SK-N-SH (cell line): ENCODE measurements at regions not wholly inside any gene's neighbourhood (a gene's known extent, or its start where the extent isn't known, plus 50 kb on each side); places are given as distances from the start of the nearest gene placed in this dataset.

Experiments used
- CTCF ChIA-PET: fragments of 300-600, 350-600 bp; formaldehyde crosslinking; extraction: SDS; loops from one replicate; lab custom pipeline; 2021; lab: Yijun Ruan, JAX
- POLR2A ChIA-PET: fragments of 350-600 bp; sonication (Branson Sonifier 250); formaldehyde crosslinking; extraction: SDS; loops from one replicate; lab custom pipeline; 2020; ENCODE audit warnings: antibody characterized with exemption, inconsistent platforms; lab: Yijun Ruan, JAX
- DNase-seq: peaks from one replicate; pipeline ENCODE4 v3.0.0; 2012
- H2AFZ ChIP-seq: fragments of 200-600 bp; sonication (generic); 2 replicates; pipeline ENCODE4 v1.8.1; 2016; ENCODE audit warnings: antibody characterized with exemption, mild to moderate bottlenecking, low read depth
- H3F3A ChIP-seq: fragments of 200-600 bp; sonication (generic); replicated peaks from 2 replicates; pipeline ENCODE3; 2016; ENCODE audit warnings: antibody characterized with exemption, mild to moderate bottlenecking; ENCODE audit not compliant: insufficient read depth
- H3K27ac ChIP-seq, 2 experiments: fragments of 200-500 bp in 1 of 2; fragments of 200-600 bp in 1 of 2; sonication (Bioruptor generic) in 1 of 2; sonication (generic), shearing (Covaris generic) in 1 of 2; 2 replicates each; pipeline versions ENCODE4 v1.5.1 to v1.6.1; 2014 to 2016; ENCODE audit warnings: low read depth in 2 of 2, inconsistent platforms in 1 of 2, low read length in 1 of 2, mild to moderate bottlenecking in 1 of 2, mixed read lengths in 1 of 2
- H3K27me3 ChIP-seq: fragments of 200-600 bp; sonication (generic), shearing (Covaris generic); 2 replicates; pipeline ENCODE4 v1.6.1; 2016; ENCODE audit warnings: mixed run types; ENCODE audit not compliant: insufficient read depth
- H3K36me3 ChIP-seq, 2 experiments: fragments of 200-500 bp in 1 of 2; fragments of 200-600 bp in 1 of 2; sonication (Bioruptor generic) in 1 of 2; sonication (generic) in 1 of 2; replicated peaks in 1 of 2; 2 replicates each; pipeline versions ENCODE3 to v1.5.1; 2014 to 2016; ENCODE audit warnings: low read length in 1 of 2, mild to moderate bottlenecking in 1 of 2; ENCODE audit not compliant: insufficient read depth in 2 of 2, control insufficient read depth in 1 of 2
- H3K4me1 ChIP-seq, 2 experiments: fragments of 200-500 bp in 1 of 2; fragments of 200-600 bp in 1 of 2; sonication (Bioruptor generic) in 1 of 2; sonication (generic), shearing (Covaris generic) in 1 of 2; 2 replicates each; pipeline versions ENCODE4 v1.5.1 to v1.6.1; 2014 to 2016; ENCODE audit warnings: low read depth in 1 of 2, low read length in 1 of 2, mixed run types in 1 of 2; ENCODE audit not compliant: insufficient read depth in 2 of 2, control insufficient read depth in 1 of 2
- H3K4me2 ChIP-seq: fragments of 200-600 bp; sonication (generic), shearing (Covaris generic); 2 replicates; pipeline ENCODE4 v1.6.1; 2017; ENCODE audit warnings: mixed run types
- H3K4me3 ChIP-seq, 2 experiments: fragments of 200-500 bp in 1 of 2; fragments of 200-600 bp in 1 of 2; sonication (Bioruptor generic) in 1 of 2; sonication (generic), shearing (Covaris generic) in 1 of 2; 2 replicates each; pipeline versions ENCODE4 v1.5.1 to v1.8.1; 2014 to 2016; ENCODE audit warnings: low read depth in 2 of 2, inconsistent platforms in 1 of 2, low read length in 1 of 2, mild to moderate bottlenecking in 1 of 2, mixed read lengths in 1 of 2, moderate library complexity in 1 of 2
- H3K79me2 ChIP-seq: fragments of 200-600 bp; sonication (generic); 2 replicates; pipeline ENCODE4 v1.8.1; 2017; ENCODE audit warnings: mild to moderate bottlenecking; ENCODE audit not compliant: insufficient read depth
- H3K9ac ChIP-seq: fragments of 200-600 bp; sonication (generic); 2 replicates; pipeline ENCODE4 v1.6.1; 2017; ENCODE audit warnings: mixed run types
- H3K9me2 ChIP-seq: fragments of 200-600 bp; sonication (generic); 2 replicates; pipeline ENCODE4 v1.6.1; 2017; ENCODE audit warnings: mixed run types
- H3K9me3 ChIP-seq: fragments of 200-600 bp; sonication (generic); 2 replicates; pipeline ENCODE4 v1.6.1; 2017; ENCODE audit warnings: mixed run types, mild to moderate bottlenecking, moderate library complexity
- H4K20me1 ChIP-seq: fragments of 200-600 bp; sonication (generic); 2 replicates; pipeline ENCODE4 v1.6.1; 2017; ENCODE audit warnings: mild to moderate bottlenecking, mixed run types; ENCODE audit not compliant: insufficient read depth
- FOSL2 ChIP-seq: IDR thresholded peaks from 2 replicates; pipeline ENCODE4 v1.4.0; 2012; ENCODE audit warnings: low read depth, mild to moderate bottlenecking, moderate library complexity, borderline replicate concordance
- MXI1 ChIP-seq: IDR thresholded peaks from 2 replicates; pipeline ENCODE4 v1.6.1; 2012; ENCODE audit warnings: mild to moderate bottlenecking, low read depth, low read length, improper control_type of control experiment
- NFIC ChIP-seq: IDR thresholded peaks from 2 replicates; pipeline ENCODE4 v1.4.0; 2012; ENCODE audit warnings: borderline replicate concordance
- SIN3A ChIP-seq: IDR thresholded peaks from 2 replicates; pipeline ENCODE4 v1.6.1; 2012; ENCODE audit warnings: low read depth, mild to moderate bottlenecking, low read length, moderate library complexity, borderline replicate concordance
- SMC3 ChIP-seq: IDR thresholded peaks from 2 replicates; pipeline ENCODE4 v1.6.1; 2012; ENCODE audit warnings: low read depth, low read length, improper control_type of control experiment
- TCF12 ChIP-seq: IDR thresholded peaks from 2 replicates; pipeline ENCODE4 v1.4.0; 2012
- WGBS: methylation state at CpG from one replicate; pipeline ENCODE4 v1.1.6; 2017; ENCODE audit warnings: low lambda C conversion rate; 5-methylcytosine and 5-hydroxymethylcytosine counted together
- TF ChIP-seq, protein P1 (sequence below): fragments of 200-600 bp; sonication (generic); IDR thresholded peaks from 2 replicates; pipeline ENCODE4 v1.6.1; 2017; ENCODE audit warnings: antibody characterized with exemption, mild to moderate bottlenecking, moderate library complexity
- TF ChIP-seq, protein P2 (sequence below): IDR thresholded peaks from 2 replicates; pipeline ENCODE4; 2012
- TF ChIP-seq, protein P3 (sequence below): fragments of 150-350 bp; IDR thresholded peaks from 2 replicates; pipeline ENCODE4 v1.6.1; 2016; ENCODE audit warnings: mild to moderate bottlenecking, low read depth, low read length
- TF ChIP-seq, protein P4 (sequence below): IDR thresholded peaks from 2 replicates; pipeline ENCODE4 v1.4.0; 2012; ENCODE audit warnings: low read depth, borderline replicate concordance

DNA sequence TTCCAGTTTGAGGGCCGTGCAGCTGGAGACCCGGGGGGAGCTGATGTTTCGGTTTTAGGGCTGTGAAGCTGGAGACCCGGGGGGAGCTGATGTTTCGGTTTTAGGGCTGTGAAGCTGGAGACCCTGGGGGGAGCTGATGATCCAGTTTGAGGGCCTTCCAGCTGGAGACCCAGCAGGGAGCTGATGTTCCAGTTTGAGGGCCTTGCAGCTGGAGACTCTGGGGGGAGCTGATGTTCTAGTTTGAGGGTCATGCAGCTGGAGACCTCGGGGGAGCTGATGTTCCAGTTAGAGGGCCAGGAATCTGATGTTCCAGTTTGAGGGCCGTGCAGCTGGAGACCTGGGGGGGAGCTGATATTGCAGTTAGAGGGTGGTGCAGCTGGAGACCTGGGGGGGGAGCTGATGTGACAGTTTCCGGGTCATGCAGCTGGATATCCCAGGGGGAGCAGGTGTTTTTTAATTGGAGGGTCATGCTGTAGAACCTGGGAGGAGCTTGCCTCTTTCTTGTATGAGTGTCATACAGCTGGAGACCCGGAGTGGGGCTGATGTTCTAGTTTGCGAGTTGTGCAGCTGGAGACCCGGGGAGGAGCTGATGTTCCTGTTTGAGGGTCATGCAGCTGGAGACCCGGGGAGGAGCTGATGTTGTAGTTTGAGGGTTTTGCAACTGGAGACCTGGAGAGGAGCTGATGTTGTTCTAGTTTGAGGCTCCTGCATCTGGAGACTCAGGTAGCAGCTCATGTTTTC lies 153.2 kb downstream of the RTP5 start (continued):
- TF ChIP-seq, protein P1, sequence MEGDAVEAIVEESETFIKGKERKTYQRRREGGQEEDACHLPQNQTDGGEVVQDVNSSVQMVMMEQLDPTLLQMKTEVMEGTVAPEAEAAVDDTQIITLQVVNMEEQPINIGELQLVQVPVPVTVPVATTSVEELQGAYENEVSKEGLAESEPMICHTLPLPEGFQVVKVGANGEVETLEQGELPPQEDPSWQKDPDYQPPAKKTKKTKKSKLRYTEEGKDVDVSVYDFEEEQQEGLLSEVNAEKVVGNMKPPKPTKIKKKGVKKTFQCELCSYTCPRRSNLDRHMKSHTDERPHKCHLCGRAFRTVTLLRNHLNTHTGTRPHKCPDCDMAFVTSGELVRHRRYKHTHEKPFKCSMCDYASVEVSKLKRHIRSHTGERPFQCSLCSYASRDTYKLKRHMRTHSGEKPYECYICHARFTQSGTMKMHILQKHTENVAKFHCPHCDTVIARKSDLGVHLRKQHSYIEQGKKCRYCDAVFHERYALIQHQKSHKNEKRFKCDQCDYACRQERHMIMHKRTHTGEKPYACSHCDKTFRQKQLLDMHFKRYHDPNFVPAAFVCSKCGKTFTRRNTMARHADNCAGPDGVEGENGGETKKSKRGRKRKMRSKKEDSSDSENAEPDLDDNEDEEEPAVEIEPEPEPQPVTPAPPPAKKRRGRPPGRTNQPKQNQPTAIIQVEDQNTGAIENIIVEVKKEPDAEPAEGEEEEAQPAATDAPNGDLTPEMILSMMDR = no peak
- no peak for TF ChIP-seq FOSL2

DNA sequence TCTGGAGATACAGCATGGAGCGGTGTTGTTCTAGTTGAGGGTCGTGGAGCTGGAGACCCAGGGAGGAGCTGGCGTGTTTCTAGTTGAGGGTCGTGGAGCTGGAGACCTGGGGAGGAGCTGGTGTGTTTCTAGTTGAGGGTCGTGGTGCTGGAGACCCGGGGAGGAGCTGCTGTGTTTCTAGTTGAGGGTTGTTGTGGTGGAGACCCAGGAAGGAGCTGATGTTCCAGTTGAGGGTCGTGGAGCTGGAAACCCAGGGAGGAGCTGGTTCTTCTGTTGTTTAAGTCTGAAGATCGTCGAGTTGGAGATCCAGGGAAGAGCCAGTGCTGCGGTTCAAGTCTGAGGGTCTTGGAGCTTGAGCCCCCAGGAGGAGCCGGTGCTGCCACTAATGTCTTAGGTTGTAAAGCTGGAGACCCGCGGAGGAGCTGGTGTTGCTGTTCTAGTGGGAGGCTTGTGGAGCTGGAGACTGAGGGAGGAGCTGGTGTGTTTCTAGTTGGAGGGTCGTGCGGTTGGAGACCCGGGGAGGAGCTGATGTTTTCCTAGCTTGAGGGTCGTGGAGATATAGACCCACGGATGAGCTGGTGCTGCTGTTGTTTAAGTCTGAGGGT lies 155.3 kb downstream of the RTP5 start:
- Histone ChIP-seq H3K9me2 (no peaks in the 10 kb centered on the region), H3K4me1 (no peaks in the 10 kb centered on the region), H3K9me3 (no peaks in the 10 kb centered on the region), H3K4me3 (no peak overlapping the region), H3K4me2 (no peak overlapping the region), H3K9ac (no peak overlapping the region), H3K36me3 (no peaks in the 10 kb centered on the region), H4K20me1 (no peaks in the 10 kb centered on the region), H3K79me2 (no peaks in the 10 kb centered on the region), H3K27me3 (peaks cover 24% of the 10 kb centered on the region; the same call in 1 of the 2 replicates), H3K27ac (no peak overlapping the region), H3F3A (no peaks in the 10 kb centered on the region), H2AFZ (no peak overlapping the region)
- no peak for DNase-seq
- WGBS = 33% methylated on average over 17 of the region's 18 CpGs
- CTCF ChIA-PET = interaction anchor here (0.7 to 1.3 kb wide), 2 partner anchors 27 to 74 kb away, joined by 3 to 4 read pairs; no protein-coding TSS in a partner anchor
- POLR2A ChIA-PET = no interaction called here
- TF ChIP-seq NFIC (no peak), MXI1 (no peak), TCF12 (no peak), SIN3A (no peak), SMC3 (no peak)
- TF ChIP-seq, protein P2, sequence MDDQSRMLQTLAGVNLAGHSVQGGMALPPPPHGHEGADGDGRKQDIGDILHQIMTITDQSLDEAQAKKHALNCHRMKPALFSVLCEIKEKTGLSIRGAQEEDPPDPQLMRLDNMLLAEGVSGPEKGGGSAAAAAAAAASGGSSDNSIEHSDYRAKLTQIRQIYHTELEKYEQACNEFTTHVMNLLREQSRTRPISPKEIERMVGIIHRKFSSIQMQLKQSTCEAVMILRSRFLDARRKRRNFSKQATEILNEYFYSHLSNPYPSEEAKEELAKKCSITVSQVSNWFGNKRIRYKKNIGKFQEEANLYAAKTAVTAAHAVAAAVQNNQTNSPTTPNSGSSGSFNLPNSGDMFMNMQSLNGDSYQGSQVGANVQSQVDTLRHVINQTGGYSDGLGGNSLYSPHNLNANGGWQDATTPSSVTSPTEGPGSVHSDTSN = no peak
- TF ChIP-seq, protein P3, sequence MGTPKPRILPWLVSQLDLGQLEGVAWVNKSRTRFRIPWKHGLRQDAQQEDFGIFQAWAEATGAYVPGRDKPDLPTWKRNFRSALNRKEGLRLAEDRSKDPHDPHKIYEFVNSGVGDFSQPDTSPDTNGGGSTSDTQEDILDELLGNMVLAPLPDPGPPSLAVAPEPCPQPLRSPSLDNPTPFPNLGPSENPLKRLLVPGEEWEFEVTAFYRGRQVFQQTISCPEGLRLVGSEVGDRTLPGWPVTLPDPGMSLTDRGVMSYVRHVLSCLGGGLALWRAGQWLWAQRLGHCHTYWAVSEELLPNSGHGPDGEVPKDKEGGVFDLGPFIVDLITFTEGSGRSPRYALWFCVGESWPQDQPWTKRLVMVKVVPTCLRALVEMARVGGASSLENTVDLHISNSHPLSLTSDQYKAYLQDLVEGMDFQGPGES = no peak
- TF ChIP-seq, protein P4, sequence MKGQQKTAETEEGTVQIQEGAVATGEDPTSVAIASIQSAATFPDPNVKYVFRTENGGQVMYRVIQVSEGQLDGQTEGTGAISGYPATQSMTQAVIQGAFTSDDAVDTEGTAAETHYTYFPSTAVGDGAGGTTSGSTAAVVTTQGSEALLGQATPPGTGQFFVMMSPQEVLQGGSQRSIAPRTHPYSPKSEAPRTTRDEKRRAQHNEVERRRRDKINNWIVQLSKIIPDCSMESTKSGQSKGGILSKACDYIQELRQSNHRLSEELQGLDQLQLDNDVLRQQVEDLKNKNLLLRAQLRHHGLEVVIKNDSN = no peak
